ENCODE measurements at regions not wholly inside any gene's neighbourhood (a gene's known extent, or its start where the extent isn't known, plus 50 kb on each side); places are given as distances from the start of the nearest gene placed in this dataset.

DNA sequence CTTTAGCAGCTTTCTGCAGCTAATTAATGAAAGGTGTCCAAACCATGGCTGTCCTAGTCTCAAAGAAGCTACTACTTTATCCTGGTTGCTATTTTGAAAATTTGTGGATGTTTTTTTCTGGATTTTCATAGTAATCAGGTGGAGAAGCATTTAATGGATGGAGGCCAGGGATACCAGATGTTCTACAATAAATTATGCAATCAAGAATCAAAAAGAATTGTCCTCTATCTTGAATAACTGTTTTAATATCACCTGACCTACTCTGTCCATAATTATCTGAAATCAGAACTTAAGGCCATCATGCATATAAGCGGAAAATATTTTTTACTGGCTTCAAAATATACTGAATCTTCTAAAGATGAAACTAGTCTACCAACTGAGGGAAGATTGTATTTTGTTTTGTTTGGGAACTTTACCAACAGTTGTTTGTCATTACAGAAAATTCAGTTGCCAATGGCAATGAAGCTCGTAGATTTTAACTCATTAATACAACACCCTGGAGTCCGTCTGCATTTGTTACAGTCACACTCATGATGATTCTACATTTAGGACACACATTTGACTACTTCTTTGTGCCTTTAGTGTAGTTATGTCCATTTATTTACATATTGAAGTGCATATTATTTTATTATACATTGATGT is 762.3 kb upstream of the GRM7 start:
- TF ChIP-seq, protein P1, sequence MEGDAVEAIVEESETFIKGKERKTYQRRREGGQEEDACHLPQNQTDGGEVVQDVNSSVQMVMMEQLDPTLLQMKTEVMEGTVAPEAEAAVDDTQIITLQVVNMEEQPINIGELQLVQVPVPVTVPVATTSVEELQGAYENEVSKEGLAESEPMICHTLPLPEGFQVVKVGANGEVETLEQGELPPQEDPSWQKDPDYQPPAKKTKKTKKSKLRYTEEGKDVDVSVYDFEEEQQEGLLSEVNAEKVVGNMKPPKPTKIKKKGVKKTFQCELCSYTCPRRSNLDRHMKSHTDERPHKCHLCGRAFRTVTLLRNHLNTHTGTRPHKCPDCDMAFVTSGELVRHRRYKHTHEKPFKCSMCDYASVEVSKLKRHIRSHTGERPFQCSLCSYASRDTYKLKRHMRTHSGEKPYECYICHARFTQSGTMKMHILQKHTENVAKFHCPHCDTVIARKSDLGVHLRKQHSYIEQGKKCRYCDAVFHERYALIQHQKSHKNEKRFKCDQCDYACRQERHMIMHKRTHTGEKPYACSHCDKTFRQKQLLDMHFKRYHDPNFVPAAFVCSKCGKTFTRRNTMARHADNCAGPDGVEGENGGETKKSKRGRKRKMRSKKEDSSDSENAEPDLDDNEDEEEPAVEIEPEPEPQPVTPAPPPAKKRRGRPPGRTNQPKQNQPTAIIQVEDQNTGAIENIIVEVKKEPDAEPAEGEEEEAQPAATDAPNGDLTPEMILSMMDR (IDR thresholded peaks at IDR 0.05; ENCODE audit: low read length): no peak
- TF ChIP-seq EZH2phosphoT487 (IDR thresholded peaks at IDR 0.05; ENCODE audit: low read length): no peak
- TF ChIP-seq EZH2 (optimal IDR thresholded peaks at IDR 0.05; ENCODE audit: low read depth, low read length): no peak
